NCI-H446 (cell line): ENCODE measurements at regions not wholly inside any gene's neighbourhood (a gene's known extent, or its start where the extent isn't known, plus 50 kb on each side); places are given as distances from the start of the nearest gene placed in this dataset.
"Not testable (repeated sequence)": the region's sequence is repeated elsewhere in the genome, so short reads cannot be mapped to it uniquely, and the experiment has no call there.

ENCODE experiments used
- DNase-seq, 2 experiments: peaks; one replicate each; lab custom pipeline; 2025; lab: John Stamatoyannopoulos, UW

- DNase-seq = no peak
These were observed 119.5 kb upstream of the TNRC6C start for GRCh38 chr17:77838748-77839697.

- no peak for DNase-seq
These were observed 118.6 kb upstream of the TNRC6C start for GRCh38 chr17:77839698-77840512.

GRCh38 chr17:77840513-77841165 is 117.9 kb upstream of the TNRC6C start:
- no peak for DNase-seq

GRCh38 chr17:77841742-77842527 is 116.6 kb upstream of the TNRC6C start:
- DNase-seq = no peak

GRCh38 chr17:77842528-77843147 is 115.9 kb upstream of the TNRC6C start:
- DNase-seq = no peak

- not testable (repeated sequence) for DNase-seq
These were observed 115.1 kb upstream of the TNRC6C start for GRCh38 chr17:77843255-77843895.

GRCh38 chr17:77843896-77844295 is 114.6 kb upstream of the TNRC6C start:
- DNase-seq = no peak

GRCh38 chr17:77844681-77845080 is 113.8 kb upstream of the TNRC6C start:
- no peak for DNase-seq

- DNase-seq = no peak
These were observed 112.8 kb upstream of the TNRC6C start for GRCh38 chr17:77845541-77846225.

- no peak for DNase-seq
These were observed 111.9 kb upstream of the TNRC6C start for GRCh38 chr17:77846531-77847085.

- DNase-seq = no peak
These were observed 111.0 kb upstream of the TNRC6C start for GRCh38 chr17:77847221-77848085.

GRCh38 chr17:77848257-77848656 is 110.2 kb upstream of the TNRC6C start:
- no peak for DNase-seq

GRCh38 chr17:77849239-77849638 is 109.3 kb upstream of the TNRC6C start:
- no peak for DNase-seq

- no peak for DNase-seq
These were observed 106.6 kb upstream of the TNRC6C start for GRCh38 chr17:77851921-77852320.

- DNase-seq = no peak
These were observed 105.8 kb upstream of the TNRC6C start for GRCh38 chr17:77852731-77853130.

GRCh38 chr17:77853191-77853977 is 105.1 kb upstream of the TNRC6C start:
- no peak for DNase-seq

- no peak for DNase-seq
These were observed 104.3 kb upstream of the TNRC6C start for GRCh38 chr17:77854083-77854758.
